ENCODE measurements at regions not wholly inside any gene's neighbourhood (a gene's known extent, or its start where the extent isn't known, plus 50 kb on each side); places are given as distances from the start of the nearest gene placed in this dataset.
"Not testable (repeated sequence)": the region's sequence is repeated elsewhere in the genome, so short reads cannot be mapped to it uniquely, and the experiment has no call there.

- no peak for DNase-seq (ENCODE audit: low spot score in 2 of 2)
- Histone ChIP-seq H3K27me3 (no peaks in the 10 kb centered on the region), H3K9me3 (no peaks in the 10 kb centered on the region), H3K36me3 (no peaks in the 10 kb centered on the region), H3K4me3 (no peak overlapping the region), H3K4me1 (peaks cover 0 to 7% (median 0%) of the 10 kb centered on the region in 4 donors), H3K27ac (no peak overlapping the region)
- no peak for TF ChIP-seq POLR2A (IDR thresholded peaks at IDR 0.05)
- TF ChIP-seq, protein P1, sequence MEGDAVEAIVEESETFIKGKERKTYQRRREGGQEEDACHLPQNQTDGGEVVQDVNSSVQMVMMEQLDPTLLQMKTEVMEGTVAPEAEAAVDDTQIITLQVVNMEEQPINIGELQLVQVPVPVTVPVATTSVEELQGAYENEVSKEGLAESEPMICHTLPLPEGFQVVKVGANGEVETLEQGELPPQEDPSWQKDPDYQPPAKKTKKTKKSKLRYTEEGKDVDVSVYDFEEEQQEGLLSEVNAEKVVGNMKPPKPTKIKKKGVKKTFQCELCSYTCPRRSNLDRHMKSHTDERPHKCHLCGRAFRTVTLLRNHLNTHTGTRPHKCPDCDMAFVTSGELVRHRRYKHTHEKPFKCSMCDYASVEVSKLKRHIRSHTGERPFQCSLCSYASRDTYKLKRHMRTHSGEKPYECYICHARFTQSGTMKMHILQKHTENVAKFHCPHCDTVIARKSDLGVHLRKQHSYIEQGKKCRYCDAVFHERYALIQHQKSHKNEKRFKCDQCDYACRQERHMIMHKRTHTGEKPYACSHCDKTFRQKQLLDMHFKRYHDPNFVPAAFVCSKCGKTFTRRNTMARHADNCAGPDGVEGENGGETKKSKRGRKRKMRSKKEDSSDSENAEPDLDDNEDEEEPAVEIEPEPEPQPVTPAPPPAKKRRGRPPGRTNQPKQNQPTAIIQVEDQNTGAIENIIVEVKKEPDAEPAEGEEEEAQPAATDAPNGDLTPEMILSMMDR (IDR thresholded peaks at IDR 0.05) = no peak
- TF ChIP-seq EP300 (IDR thresholded peaks at IDR 0.05) = no peak
- 56 to 61% methylated on average over 1 of the region's 1 CpG for WGBS, 2 donors
Measured at GRCh38 chr3:81195478-81195877, 566.0 kb downstream of the GBE1 start.

GRCh38 chr3:81186412-81186811 is 575.0 kb downstream of the GBE1 start:
- Histone ChIP-seq H3K27me3 (no peaks in the 10 kb centered on the region), H3K4me3 (no peak overlapping the region), H3K4me1 (no peaks in the 10 kb centered on the region), H3K9me3 (peaks cover 0 to 14% (median 0%) of the 10 kb centered on the region in 4 donors), H3K36me3 (no peaks in the 10 kb centered on the region), H3K27ac (no peak overlapping the region)
- TF ChIP-seq POLR2A (IDR thresholded peaks at IDR 0.05) (no peak), EP300 (IDR thresholded peaks at IDR 0.05) (no peak)
- TF ChIP-seq, protein P1 (IDR thresholded peaks at IDR 0.05) = no peak
- no peak for DNase-seq (ENCODE audit: low spot score in 2 of 2)

GRCh38 chr3:81182086-81182875 is 579.2 kb downstream of the GBE1 start:
- WGBS, 2 donors = 72 to 80% methylated on average over 12 of the region's 12 CpGs
- H3K4me3 ChIP-seq; H3K4me1 ChIP-seq; H3K27ac ChIP-seq; H3K36me3 ChIP-seq; DNase-seq (ENCODE audit: low spot score in 2 of 2); H3K27me3 ChIP-seq: not testable (repeated sequence)
- peaks cover 0 to 14% (median 0%) of the 10 kb centered on the region in 4 donors for H3K9me3 ChIP-seq

GRCh38 chr3:81173514-81173913 is 587.9 kb downstream of the GBE1 start:
- no peak for DNase-seq (ENCODE audit: low spot score in 2 of 2)

DNA sequence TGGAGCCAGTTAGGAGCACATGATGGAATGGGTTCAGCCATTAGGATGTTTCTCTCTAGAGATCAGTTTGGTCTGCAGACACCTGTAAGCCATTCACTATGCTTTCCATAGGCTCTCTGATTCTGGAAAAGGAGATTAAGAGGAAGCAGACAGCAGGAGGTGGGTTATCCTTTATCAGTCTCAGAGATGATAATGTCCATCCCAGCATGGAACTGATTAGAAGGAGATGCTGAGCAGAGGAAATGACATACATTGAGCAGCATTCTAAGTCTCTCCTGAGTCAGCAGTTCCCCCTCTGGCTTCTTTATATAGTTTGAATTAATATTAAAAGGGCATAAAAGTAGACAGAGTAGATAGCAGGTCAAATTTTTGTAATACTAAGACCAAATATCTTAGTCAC is 591.1 kb downstream of the GBE1 start:
- Histone ChIP-seq H3K4me1 (no peaks in the 10 kb centered on the region), H3K36me3 (no peaks in the 10 kb centered on the region), H3K27me3 (no peaks in the 10 kb centered on the region), H3K4me3 (no peak overlapping the region), H3K9me3 (no peaks in the 10 kb centered on the region), H3K27ac (no peak overlapping the region)
- no peak for TF ChIP-seq EP300 (IDR thresholded peaks at IDR 0.05)
- no peak for TF ChIP-seq POLR2A (IDR thresholded peaks at IDR 0.05)
- TF ChIP-seq, protein P1 (IDR thresholded peaks at IDR 0.05) = no peak
- no peak for DNase-seq (ENCODE audit: low spot score in 2 of 2)

More at GRCh38 chr3:81173514-81173913, 587.9 kb downstream of the GBE1 start:
- TF ChIP-seq, protein P1 (IDR thresholded peaks at IDR 0.05) = no peak
- TF ChIP-seq POLR2A (IDR thresholded peaks at IDR 0.05) (no peak), EP300 (IDR thresholded peaks at IDR 0.05) (no peak)
- Histone ChIP-seq H3K36me3 (no peaks in the 10 kb centered on the region), H3K9me3 (no peaks in the 10 kb centered on the region), H3K4me1 (no peaks in the 10 kb centered on the region), H3K27me3 (no peaks in the 10 kb centered on the region), H3K27ac (no peak overlapping the region), H3K4me3 (no peak overlapping the region)
- 56% methylated on average over 4 of the region's 4 CpGs for WGBS, 2 donors

Data from tibial nerve (tissue), 4 donors.